Amniotic epithelial cell (primary cell): ENCODE measurements at regions not wholly inside any gene's neighbourhood (a gene's known extent, or its start where the extent isn't known, plus 50 kb on each side); places are given as distances from the start of the nearest gene placed in this dataset.

Experiments
- DNase-seq: peaks from one replicate; pipeline ENCODE4 v3.0.0-alpha.2; 2010; ENCODE audit warnings: low read depth

- DNase-seq: no peak
Observed at GRCh38 chr2:181836583-181836982, 54.9 kb upstream of the ITPRID2 start.

GRCh38 chr2:181837563-181837962, 54.0 kb upstream of the ITPRID2 start:
- DNase-seq: no peak

GRCh38 chr2:181839811-181840210, 51.7 kb upstream of the ITPRID2 start:
- no peak for DNase-seq

- DNase-seq: no peak
Observed at GRCh38 chr2:181841079-181841478, 50.5 kb upstream of the ITPRID2 start.
